Heart left ventricle (tissue), 16 donors: ENCODE measurements at regions not wholly inside any gene's neighbourhood (a gene's known extent, or its start where the extent isn't known, plus 50 kb on each side); places are given as distances from the start of the nearest gene placed in this dataset.

Experiments
- ATAC-seq, 4 donors: fragments of 200-7000 bp; cut with Tn5 transposase; one replicate each; pipeline ENCODE4 v1.9.1; 2020 to 2022; ENCODE audit warnings: moderate library complexity in 4 of 4, mild to moderate bottlenecking in 3 of 4, moderate number of reproducible peaks in 1 of 4
- DNase-seq, 5 donors: peaks; one replicate each; pipeline ENCODE4 v3.0.0-alpha.2; 2020
- H3K27ac ChIP-seq, 12 donors: fragments of 200-600 bp; sonication (generic) in 4 of 12; one replicate each; pipeline versions ENCODE4 v1.5.0 to v1.8.0; 2016 to 2022; ENCODE audit warnings: mild to moderate bottlenecking in 2 of 12
- H3K27me3 ChIP-seq, 9 donors: fragments of 200-600 bp; sonication (generic) in 2 of 9; one replicate each; pipeline versions ENCODE4 v1.5.1 to v1.8.0; 2016 to 2022; ENCODE audit warnings: mild to moderate bottlenecking in 3 of 9
- H3K36me3 ChIP-seq, 9 donors: fragments of 200-600 bp; sonication (generic) in 2 of 9; one replicate each; pipeline versions ENCODE4 v1.5.0 to v1.8.0; 2018 to 2022; ENCODE audit warnings: mild to moderate bottlenecking in 2 of 9
- H3K4me1 ChIP-seq, 12 donors: fragments of 200-600 bp; sonication (generic) in 4 of 12; one replicate each; pipeline versions ENCODE4 v1.5.0 to v1.8.0; 2016 to 2022; ENCODE audit warnings: mild to moderate bottlenecking in 3 of 12
- H3K4me3 ChIP-seq, 12 donors: fragments of 200-600 bp; sonication (generic) in 4 of 12; one replicate each; pipeline versions ENCODE4 v1.5.0 to v1.8.0; 2017 to 2022; ENCODE audit warnings: mild to moderate bottlenecking in 9 of 12, moderate library complexity in 4 of 12
- H3K9me3 ChIP-seq, 12 donors: fragments of 200-600 bp; sonication (generic) in 4 of 12; one replicate each; pipeline versions ENCODE4 v1.5.0 to v1.8.0; 2016 to 2022; ENCODE audit warnings: mild to moderate bottlenecking in 1 of 12
- CTCF ChIP-seq, 12 donors: fragments of 200-600 bp; sonication (generic) in 4 of 12; IDR thresholded peaks; one replicate each; pipeline versions ENCODE4 v1.5.0 to v1.8.0; 2018 to 2022; ENCODE audit warnings: antibody characterized with exemption in 12 of 12, mild to moderate bottlenecking in 5 of 12
- POLR2A ChIP-seq, 2 donors: fragments of 450-650 bp; IDR thresholded peaks; one replicate each; pipeline ENCODE4 v1.6.1; 2017; ENCODE audit warnings: antibody characterized with exemption in 2 of 2, mild to moderate bottlenecking in 2 of 2, moderate library complexity in 2 of 2
- whole genome bisulfite sequencing, 4 donors: extraction: QIAGEN DNeasy Blood & Tissue Kit in 2 of 4; methylation state at CpG; one replicate each; pipeline versions ENCODE4 v1.1.5 to v1.1.7; 2013 to 2018; 5-methylcytosine and 5-hydroxymethylcytosine counted together
- intact Hi-C, 10 donors: fragments of 100-400 bp; cut with DNase I; formaldehyde crosslinking; loops; one replicate each; pipeline versions ENCODE4 v1.11.1 to v1.14.2; 2022
- donor health status: ischemic (EF 13 %, LVEDD 7.1; RV severe dilation, severe dysfunction).
- donor health status: healthy with polysubstance abuse.
- donor health status: DM: no; HTN: yes; CAD: no.
- donor health status: DM: no; HTN: no; CAD: no.
- donor health status: ischemic (EF 25% LVEDD 6.9; RV normal size, moderate dysfunction).
- donor health status: ischemic (EF 25% LVEDD 5.7; RV mildly dilated, moderate dysfunction).
- donor health status: healthy.
- donor health status: DM: yes; HTN: yes; CAD: no.
- donor health status: ischemic (EF 35%, LVEDD 5.7; RV mildly dilated, moderate dysfunction).
- donor health status: nonischemic (EF 11% LVEDD 7.7; RV severe dilation, severe dysfunction).
- donor health status: DM: yes; HTN: yes; CAD: no.
- donor health status: PGD.
- donor health status: ischemic (EF 29% LVEDD 5.4; RV normal size, mild dysfunction).
- donor health status: nonischemic (EF 23%, LVEDD 6.1; RV moderate dilation, normal function).

- no peaks in the 10 kb centered on the region for H3K9me3 ChIP-seq
- no peaks in the 10 kb centered on the region for H3K36me3 ChIP-seq
- H3K4me3 ChIP-seq = no peak overlapping the region
- WGBS, 4 donors = 71 to 78% (median 73%) methylated on average over 6 of the region's 6 CpGs
- TF ChIP-seq CTCF (IDR thresholded peaks at IDR 0.05) = no peak
- TF ChIP-seq POLR2A (IDR thresholded peaks at IDR 0.05) = no peak
- H3K27ac ChIP-seq = no peak overlapping the region
- H3K4me1 ChIP-seq = no peaks in the 10 kb centered on the region
- intact Hi-C loops = no loop called here
- ATAC-seq = no peak
- DNase-seq = no peak
- H3K27me3 ChIP-seq = peaks cover 0 to 16% (median 3%) of the 10 kb centered on the region in 9 donors
Observed at GRCh38 chr1:14498839-14499238, 99.6 kb upstream of the KAZN start.

DNA sequence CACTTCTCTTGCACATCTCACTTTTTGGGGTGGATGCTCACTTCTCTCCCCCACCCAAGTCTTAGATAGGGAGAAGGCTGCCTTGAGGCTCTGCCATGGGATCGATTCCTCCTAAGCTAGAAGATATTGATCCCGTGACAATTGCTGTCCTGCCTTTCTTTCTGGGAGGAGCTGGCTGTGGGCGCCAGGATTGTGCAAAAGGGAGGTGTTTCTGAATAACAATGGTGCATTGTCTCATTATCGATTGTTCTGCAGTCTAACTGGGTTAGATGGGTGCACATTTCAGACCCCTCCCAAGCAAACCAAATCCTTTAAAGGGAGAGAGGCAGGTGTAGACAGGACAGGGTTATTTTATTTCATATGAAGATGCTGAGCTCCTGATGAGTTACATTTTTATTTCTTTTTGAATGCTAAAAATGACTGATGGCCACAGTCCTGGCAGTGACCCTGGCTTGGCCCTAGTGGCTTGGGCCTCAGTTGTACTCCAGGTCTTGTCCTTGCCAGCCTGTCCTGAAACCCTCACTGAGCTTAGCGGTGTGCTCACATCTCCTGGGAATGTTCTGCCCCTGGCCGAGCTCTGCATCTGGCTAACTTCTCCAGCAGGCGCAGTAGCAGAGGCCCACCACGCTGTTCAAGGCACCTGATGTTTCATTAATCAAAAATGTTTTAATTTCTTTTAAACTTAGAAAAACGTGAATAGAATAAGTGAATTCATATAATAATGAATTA lies 99.0 kb upstream of the KAZN start:
- H3K4me3 ChIP-seq = no peak overlapping the region
- TF ChIP-seq CTCF (IDR thresholded peaks at IDR 0.05) (no peak), POLR2A (IDR thresholded peaks at IDR 0.05) (no peak)
- ATAC-seq = no peak
- H3K36me3 ChIP-seq = no peaks in the 10 kb centered on the region
- H3K27me3 ChIP-seq = peaks cover 0 to 18% (median 0%) of the 10 kb centered on the region in 9 donors
- no peaks in the 10 kb centered on the region for H3K9me3 ChIP-seq
- H3K27ac ChIP-seq = no peak overlapping the region
- WGBS, 4 donors = 74 to 83% (median 78%) methylated on average over 9 of the region's 9 CpGs
- H3K4me1 ChIP-seq = no peaks in the 10 kb centered on the region
- intact Hi-C loops = no loop called here
- no peak for DNase-seq

DNA sequence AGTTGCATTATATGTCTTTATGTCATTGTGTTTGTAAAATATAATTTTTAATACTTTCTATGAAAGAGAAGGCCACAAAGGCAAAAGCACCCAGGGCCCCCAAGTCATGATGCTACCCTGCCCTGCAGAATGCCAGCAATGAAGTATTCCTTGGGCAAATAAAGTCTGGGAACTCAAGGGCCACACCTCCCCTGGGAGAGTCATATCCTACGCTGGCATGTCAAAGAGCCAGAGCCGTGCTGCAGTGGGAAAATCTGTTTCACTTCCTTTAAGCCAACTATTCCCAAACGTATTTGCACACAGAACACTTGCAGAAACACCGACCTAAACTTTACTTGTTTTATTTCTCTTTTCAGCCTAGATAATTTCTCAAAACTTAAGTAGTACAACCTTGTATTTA lies 98.4 kb upstream of the KAZN start:
- no peak overlapping the region for H3K27ac ChIP-seq
- TF ChIP-seq CTCF (IDR thresholded peaks at IDR 0.05) (no peak), POLR2A (IDR thresholded peaks at IDR 0.05) (no peak)
- intact Hi-C loops = no loop called here
- H3K36me3 ChIP-seq = no peaks in the 10 kb centered on the region
- no peaks in the 10 kb centered on the region for H3K4me1 ChIP-seq
- ATAC-seq (no peak), DNase-seq (no peak)
- no peak overlapping the region for H3K4me3 ChIP-seq
- no peaks in the 10 kb centered on the region for H3K9me3 ChIP-seq
- H3K27me3 ChIP-seq = peaks cover 0 to 18% (median 0%) of the 10 kb centered on the region in 9 donors
- WGBS, 4 donors = 44 to 55% (median 49%) methylated on average over 4 of the region's 4 CpGs

DNA sequence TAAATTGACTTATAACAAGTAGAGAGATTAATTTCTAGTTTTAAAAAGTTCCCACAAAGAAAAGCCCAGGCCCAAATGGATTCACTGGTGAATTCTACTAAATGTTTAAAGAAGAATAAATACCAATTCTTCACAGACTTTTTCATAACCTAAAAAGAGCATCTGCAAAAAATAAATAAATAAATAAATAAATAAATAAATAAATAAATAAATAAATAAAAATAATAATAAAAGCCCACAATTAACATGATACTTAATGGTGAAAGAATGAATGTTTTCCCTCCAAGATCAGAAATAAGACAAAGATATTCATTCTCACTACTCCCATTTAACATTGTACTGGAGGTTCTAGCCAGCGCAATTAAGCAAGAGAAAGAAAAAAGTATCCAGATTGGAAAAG lies 97.6 kb upstream of the KAZN start:
- peaks cover 0 to 16% (median 0%) of the 10 kb centered on the region in 9 donors for H3K27me3 ChIP-seq
- whole genome bisulfite sequencing, 4 donors = 96 to 100% (median 99%) methylated on average over 1 of the region's 1 CpG
- no peak for ATAC-seq

More for the DNA sequence above, 97.6 kb upstream of the KAZN start:
- no peaks in the 10 kb centered on the region for H3K36me3 ChIP-seq
- intact Hi-C loops = no loop called here
- H3K4me3 ChIP-seq = no peak overlapping the region
- no peak for TF ChIP-seq POLR2A (IDR thresholded peaks at IDR 0.05)
- TF ChIP-seq CTCF (IDR thresholded peaks at IDR 0.05) = no peak
- no peaks in the 10 kb centered on the region for H3K9me3 ChIP-seq
- no peaks in the 10 kb centered on the region for H3K4me1 ChIP-seq
- DNase-seq = no peak
- no peak overlapping the region for H3K27ac ChIP-seq
